ENCODE measurements at regions not wholly inside any gene's neighbourhood (a gene's known extent, or its start where the extent isn't known, plus 50 kb on each side); places are given as distances from the start of the nearest gene placed in this dataset.

GRCh38 chr9:31347082-31347617, 1037.3 kb upstream of the ACO1 start:
- Histone ChIP-seq H3K27me3 (ENCODE audit: low read depth, low read length) (no peaks in the 10 kb centered on the region), H4K20me1 (ENCODE audit: insufficient read depth, low read length) (no peaks in the 10 kb centered on the region), H2AFZ (ENCODE audit: low read depth, low read length) (peak overlapping the region; percentile 79), H3K9me3 (ENCODE audit: insufficient read depth, low read length) (no peaks in the 10 kb centered on the region), H3K36me3 (replicated peaks; ENCODE audit: low read depth, low read length) (no peaks in the 10 kb centered on the region), H3K4me1 (ENCODE audit: low read length) (peaks cover 20% of the 10 kb centered on the region), H3K79me2 (ENCODE audit: low read length) (no peaks in the 10 kb centered on the region), H3K4me3 (ENCODE audit: low read length) (peak overlapping the region; percentile 36), H3K9ac (ENCODE audit: low read length) (peak overlapping the region; percentile 23; the same call in 1 of the 2 replicates), H3K27ac (ENCODE audit: low read length) (peak overlapping the region; percentile 17; the same call in 1 of the 2 replicates), H3K4me2 (ENCODE audit: low read length) (peak overlapping the region; percentile 39)
- TF ChIP-seq EZH2phosphoT487 (IDR thresholded peaks at IDR 0.05; ENCODE audit: low read depth) (no peak), CTCF (IDR thresholded peaks at IDR 0.05; ENCODE audit: low read depth, low read length) (no peak)

- Histone ChIP-seq H3K27ac (ENCODE audit: low read length) (no peak overlapping the region), H3K27me3 (ENCODE audit: low read depth, low read length) (no peaks in the 10 kb centered on the region), H3K4me1 (ENCODE audit: low read length) (no peaks in the 10 kb centered on the region), H3K4me2 (ENCODE audit: low read length) (no peak overlapping the region), H3K36me3 (replicated peaks; ENCODE audit: low read depth, low read length) (no peaks in the 10 kb centered on the region), H2AFZ (ENCODE audit: low read depth, low read length) (no peak overlapping the region), H3K4me3 (ENCODE audit: low read length) (no peak overlapping the region), H4K20me1 (ENCODE audit: insufficient read depth, low read length) (no peaks in the 10 kb centered on the region), H3K9me3 (ENCODE audit: insufficient read depth, low read length) (no peaks in the 10 kb centered on the region), H3K79me2 (ENCODE audit: low read length) (no peaks in the 10 kb centered on the region), H3K9ac (ENCODE audit: low read length) (no peak overlapping the region)
- no peak for TF ChIP-seq EZH2phosphoT487 (IDR thresholded peaks at IDR 0.05; ENCODE audit: low read depth)
- no peak for TF ChIP-seq CTCF (IDR thresholded peaks at IDR 0.05; ENCODE audit: low read depth, low read length)
Measured at GRCh38 chr9:31355159-31355882, 1029.1 kb upstream of the ACO1 start.

- Histone ChIP-seq H3K4me3 (ENCODE audit: low read length) (no peak overlapping the region), H3K4me2 (ENCODE audit: low read length) (no peak overlapping the region), H3K79me2 (ENCODE audit: low read length) (no peaks in the 10 kb centered on the region), H3K27me3 (ENCODE audit: low read depth, low read length) (no peaks in the 10 kb centered on the region), H3K36me3 (replicated peaks; ENCODE audit: low read depth, low read length) (no peaks in the 10 kb centered on the region), H3K27ac (ENCODE audit: low read length) (no peak overlapping the region), H3K9ac (ENCODE audit: low read length) (no peak overlapping the region), H3K4me1 (ENCODE audit: low read length) (no peaks in the 10 kb centered on the region), H4K20me1 (ENCODE audit: insufficient read depth, low read length) (no peaks in the 10 kb centered on the region), H2AFZ (ENCODE audit: low read depth, low read length) (no peak overlapping the region), H3K9me3 (ENCODE audit: insufficient read depth, low read length) (no peaks in the 10 kb centered on the region)
- no peak for TF ChIP-seq CTCF (IDR thresholded peaks at IDR 0.05; ENCODE audit: low read depth, low read length)
- TF ChIP-seq EZH2phosphoT487 (IDR thresholded peaks at IDR 0.05; ENCODE audit: low read depth): no peak
Measured at GRCh38 chr9:31355965-31356364, 1028.5 kb upstream of the ACO1 start.

- Histone ChIP-seq H3K27me3 (ENCODE audit: low read depth, low read length) (no peaks in the 10 kb centered on the region), H2AFZ (ENCODE audit: low read depth, low read length) (no peak overlapping the region), H3K27ac (ENCODE audit: low read length) (no peak overlapping the region), H3K79me2 (ENCODE audit: low read length) (no peaks in the 10 kb centered on the region), H4K20me1 (ENCODE audit: insufficient read depth, low read length) (no peaks in the 10 kb centered on the region), H3K9me3 (ENCODE audit: insufficient read depth, low read length) (no peaks in the 10 kb centered on the region), H3K4me2 (ENCODE audit: low read length) (no peak overlapping the region), H3K36me3 (replicated peaks; ENCODE audit: low read depth, low read length) (no peaks in the 10 kb centered on the region), H3K4me1 (ENCODE audit: low read length) (no peaks in the 10 kb centered on the region), H3K9ac (ENCODE audit: low read length) (no peak overlapping the region), H3K4me3 (ENCODE audit: low read length) (no peak overlapping the region)
- TF ChIP-seq EZH2phosphoT487 (IDR thresholded peaks at IDR 0.05; ENCODE audit: low read depth): no peak
- TF ChIP-seq CTCF (IDR thresholded peaks at IDR 0.05; ENCODE audit: low read depth, low read length): no peak
Measured at GRCh38 chr9:31359071-31359470, 1025.4 kb upstream of the ACO1 start.
